Peyer's patch (tissue), 4 donors: ENCODE measurements at regions not wholly inside any gene's neighbourhood (a gene's known extent, or its start where the extent isn't known, plus 50 kb on each side); places are given as distances from the start of the nearest gene placed in this dataset.

ENCODE experiments used
- CTCF ChIP-seq, 6 experiments: fragments of 450-650 bp in 4 of 6; fragments of 200-600 bp in 2 of 6; sonication (generic) in 1 of 6; IDR thresholded peaks; one replicate each; pipeline ENCODE4 v1.5.1; 2017 to 2019; ENCODE audit warnings: antibody characterized with exemption in 6 of 6, mild to moderate bottlenecking in 3 of 6, moderate library complexity in 1 of 6
- POLR2A ChIP-seq, 2 donors: fragments of 450-650 bp; IDR thresholded peaks; one replicate each; pipeline ENCODE4 v1.5.1; 2017; ENCODE audit warnings: antibody characterized with exemption in 2 of 2, mild to moderate bottlenecking in 2 of 2, moderate library complexity in 2 of 2

DNA sequence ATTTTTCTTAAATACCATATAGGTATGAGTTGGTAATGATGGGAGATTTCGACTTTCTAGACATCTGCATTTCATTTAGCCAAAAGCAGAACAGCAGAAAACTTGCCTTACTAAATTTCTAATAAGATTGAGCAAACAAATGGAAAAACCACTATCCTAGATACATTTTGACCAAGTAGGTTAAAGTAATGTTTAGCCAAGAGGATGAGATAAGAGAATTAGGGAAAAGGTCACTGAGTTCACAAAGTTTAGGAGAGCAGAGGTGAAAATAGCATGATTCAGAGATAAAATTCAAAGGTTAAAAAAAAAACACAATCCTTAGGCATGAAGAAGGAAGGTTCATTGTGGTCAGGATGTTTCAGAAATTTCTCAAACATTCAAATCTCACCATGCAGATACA is 450.3 kb downstream of the CD83 start:
- TF ChIP-seq CTCF (IDR thresholded peaks at IDR 0.05) (no peak), POLR2A (IDR thresholded peaks at IDR 0.05) (no peak)
